A673 (cell line): ENCODE measurements at regions not wholly inside any gene's neighbourhood (a gene's known extent, or its start where the extent isn't known, plus 50 kb on each side); places are given as distances from the start of the nearest gene placed in this dataset.
A peak's percentile ranks its signal among the peaks of the same experiment; 100 is the strongest.

ENCODE experiments used
- BruUV-seq: library from RNA; stranded (reverse); fragments of 400-500 nt; replicated peaks from 2 replicates; lab custom pipeline; 2021; lab: Mats Ljungman, UMichigan
- CTCF ChIA-PET: fragments of 300-600 bp; sonication (Branson Sonifier 250); formaldehyde crosslinking; loops from one replicate; lab custom pipeline; 2022; ENCODE audit warnings: antibody characterized with exemption; lab: Charles Lee
- POLR2A ChIA-PET: fragments of 300-600 bp; sonication (Branson Sonifier 250); formaldehyde crosslinking; loops from one replicate; lab custom pipeline; 2022; ENCODE audit warnings: antibody characterized with exemption; ENCODE audit not compliant: low non-redundant PET; lab: Charles Lee
- DNase-seq: peaks from one replicate; pipeline ENCODE4 v3.0.0-alpha.2; 2015; ENCODE audit warnings: low spot score
- H3K27ac ChIP-seq: fragments of 200-600 bp; sonication (generic); 2 replicates; pipeline ENCODE4 v1.5.1; 2016; ENCODE audit warnings: mixed run types, low read depth, mild to moderate bottlenecking, mixed read lengths, antibody characterized with exemption, low read length; ENCODE audit not compliant: poor library complexity, severe bottlenecking
- H3K27me3 ChIP-seq: fragments of 200-600 bp; sonication (generic); replicated peaks from 2 replicates; pipeline ENCODE4 v1.6.1; 2017; ENCODE audit warnings: mixed run types, low read depth, mild to moderate bottlenecking, mixed read lengths, antibody characterized with exemption, low read length; ENCODE audit not compliant: insufficient read depth, poor library complexity
- H3K36me3 ChIP-seq: fragments of 200-600 bp; sonication (generic); 2 replicates; pipeline ENCODE4 v1.6.1; 2016; ENCODE audit warnings: mixed run types, mild to moderate bottlenecking, mixed read lengths, antibody characterized with exemption, low read length; ENCODE audit not compliant: insufficient read depth, poor library complexity, severe bottlenecking
- H3K4me1 ChIP-seq: fragments of 200-600 bp; sonication (generic); 2 replicates; pipeline ENCODE4 v1.6.1; 2017; ENCODE audit warnings: mixed run types, mild to moderate bottlenecking, mixed read lengths, antibody characterized with exemption, low read length; ENCODE audit not compliant: insufficient read depth, poor library complexity, severe bottlenecking
- H3K4me3 ChIP-seq: fragments of 200-600 bp; sonication (generic); 2 replicates; pipeline ENCODE4 v1.5.1; 2016; ENCODE audit warnings: low read depth, mixed run types, mild to moderate bottlenecking, mixed read lengths, low read length; ENCODE audit not compliant: poor library complexity, severe bottlenecking
- H3K9me3 ChIP-seq: fragments of 200-600 bp; sonication (generic); 2 replicates; pipeline ENCODE4 v1.6.1; 2016; ENCODE audit warnings: mixed run types, low read depth, mild to moderate bottlenecking, mixed read lengths, antibody characterized with exemption, low read length; ENCODE audit not compliant: poor library complexity, severe bottlenecking
- CTCF ChIP-seq: fragments of 300-800, 200-600 bp; sonication (generic); conservative IDR thresholded peaks from 2 replicates; pipeline ENCODE4 v1.5.1; 2017; ENCODE audit warnings: low read depth, mild to moderate bottlenecking, antibody characterized with exemption, low read length, moderate library complexity, mixed read lengths
- EZH2 ChIP-seq: fragments of 200-600 bp; sonication (generic); IDR thresholded peaks from 2 replicates; pipeline ENCODE4 v1.6.1; 2017; ENCODE audit warnings: borderline replicate concordance, low read depth, mild to moderate bottlenecking, mixed read lengths, antibody characterized with exemption, low read length; ENCODE audit not compliant: poor library complexity, severe bottlenecking
- intact Hi-C: fragments of 100-400 bp; cut with micrococcal nuclease; formaldehyde crosslinking; loops from one replicate; pipeline ENCODE4 v1.10.0; 2022; ENCODE audit not compliant: unreplicated experiment

- intact Hi-C loops = no loop called here
- H3K4me3 ChIP-seq = no peak overlapping the region
- no peak overlapping the region for H3K27ac ChIP-seq
- H3K36me3 ChIP-seq = no peaks in the 10 kb centered on the region
- H3K4me1 ChIP-seq = no peaks in the 10 kb centered on the region
- DNase-seq = no peak
- no TSS peak for BruUV-seq
- CTCF ChIA-PET = no interaction called here
- H3K27me3 ChIP-seq = no peaks in the 10 kb centered on the region
- no peaks in the 10 kb centered on the region for H3K9me3 ChIP-seq
- TF ChIP-seq EZH2 (no peak), CTCF (no peak)
- POLR2A ChIA-PET = no interaction called here
Measured at GRCh38 chr3:76842216-76842615, 197.7 kb upstream of the ROBO2 start.

GRCh38 chr3:76855451-76855850 is 184.4 kb upstream of the ROBO2 start:
- no peak overlapping the region for H3K27ac ChIP-seq
- no peaks in the 10 kb centered on the region for H3K9me3 ChIP-seq
- CTCF ChIA-PET = no interaction called here
- H3K27me3 ChIP-seq = no peaks in the 10 kb centered on the region
- DNase-seq = no peak
- TF ChIP-seq CTCF (no peak), EZH2 (no peak)
- BruUV-seq = no TSS peak
- POLR2A ChIA-PET = no interaction called here
- no peak overlapping the region for H3K4me3 ChIP-seq
- H3K36me3 ChIP-seq = no peaks in the 10 kb centered on the region
- no peaks in the 10 kb centered on the region for H3K4me1 ChIP-seq
- intact Hi-C loops = no loop called here

- no peaks in the 10 kb centered on the region for H3K4me1 ChIP-seq
- no peaks in the 10 kb centered on the region for H3K36me3 ChIP-seq
- peak; percentile 40 for DNase-seq
- ChIA-PET POLR2A (no interaction called here), CTCF (no interaction called here)
- H3K27ac ChIP-seq = no peak overlapping the region
- no peaks in the 10 kb centered on the region for H3K9me3 ChIP-seq
- BruUV-seq = no TSS peak
- no peak overlapping the region for H3K4me3 ChIP-seq
- TF ChIP-seq CTCF = no peak
- no peak for TF ChIP-seq EZH2
- H3K27me3 ChIP-seq = no peaks in the 10 kb centered on the region
- intact Hi-C loops = no loop called here
Measured at GRCh38 chr3:76859596-76859995, 180.3 kb upstream of the ROBO2 start.
